Thyroid gland (tissue), 4 donors: ENCODE measurements at regions not wholly inside any gene's neighbourhood (a gene's known extent, or its start where the extent isn't known, plus 50 kb on each side); places are given as distances from the start of the nearest gene placed in this dataset.

Source experiments
- DNase-seq, 2 donors: peaks; one replicate each; pipeline ENCODE4 v3.0.0-alpha.2; 2019
- H3K27ac ChIP-seq, 3 donors: fragments of 200-600 bp; sonication (generic); 1 replicate in 2 of 3; 2 replicates in 1 of 3; pipeline ENCODE4 v1.5.1; 2016 to 2019; ENCODE audit warnings: mild to moderate bottlenecking in 1 of 3, moderate library complexity in 1 of 3
- H3K27me3 ChIP-seq: fragments of 200-600 bp; sonication (generic); one replicate; pipeline ENCODE4 v1.5.1; 2019
- H3K36me3 ChIP-seq, 2 donors: fragments of 200-600 bp; sonication (generic); one replicate each; pipeline ENCODE4 v1.5.1; 2016 to 2019
- H3K4me1 ChIP-seq, 2 donors: fragments of 200-600 bp; sonication (generic); one replicate each; pipeline ENCODE4 v1.5.1; 2017 to 2019
- H3K4me3 ChIP-seq, 3 donors: fragments of 200-600 bp; sonication (generic); replicated peaks in 1 of 3; 1 replicate in 2 of 3; 2 replicates in 1 of 3; pipeline ENCODE4 v1.5.1; 2016; ENCODE audit warnings: mild to moderate bottlenecking in 1 of 3
- H3K9me3 ChIP-seq: fragments of 200-600 bp; sonication (generic); one replicate; pipeline ENCODE4 v1.5.1; 2017
- POLR2A ChIP-seq, 2 donors: fragments of 450-650 bp; IDR thresholded peaks; one replicate each; pipeline ENCODE4 v1.6.1; 2017; ENCODE audit warnings: antibody characterized with exemption in 2 of 2, mild to moderate bottlenecking in 2 of 2, moderate library complexity in 1 of 2
- WGBS, 2 donors: methylation state at CpG; one replicate each; pipeline ENCODE4 v1.1.5; 2017; 5-methylcytosine and 5-hydroxymethylcytosine counted together
- intact Hi-C: fragments of 100-400 bp; cut with DNase I; formaldehyde crosslinking; loops from one replicate; pipeline ENCODE4 v1.15.1; 2023
- TF ChIP-seq, protein P1 (sequence below), 6 experiments: fragments of 200-600 bp in 3 of 6; fragments of 450-650 bp in 3 of 6; sonication (generic) in 3 of 6; IDR thresholded peaks; one replicate each; pipeline ENCODE4 v1.5.1; 2016 to 2019; ENCODE audit warnings: antibody characterized with exemption in 6 of 6, mild to moderate bottlenecking in 2 of 6, inconsistent platforms in 1 of 6, moderate library complexity in 1 of 6

DNA sequence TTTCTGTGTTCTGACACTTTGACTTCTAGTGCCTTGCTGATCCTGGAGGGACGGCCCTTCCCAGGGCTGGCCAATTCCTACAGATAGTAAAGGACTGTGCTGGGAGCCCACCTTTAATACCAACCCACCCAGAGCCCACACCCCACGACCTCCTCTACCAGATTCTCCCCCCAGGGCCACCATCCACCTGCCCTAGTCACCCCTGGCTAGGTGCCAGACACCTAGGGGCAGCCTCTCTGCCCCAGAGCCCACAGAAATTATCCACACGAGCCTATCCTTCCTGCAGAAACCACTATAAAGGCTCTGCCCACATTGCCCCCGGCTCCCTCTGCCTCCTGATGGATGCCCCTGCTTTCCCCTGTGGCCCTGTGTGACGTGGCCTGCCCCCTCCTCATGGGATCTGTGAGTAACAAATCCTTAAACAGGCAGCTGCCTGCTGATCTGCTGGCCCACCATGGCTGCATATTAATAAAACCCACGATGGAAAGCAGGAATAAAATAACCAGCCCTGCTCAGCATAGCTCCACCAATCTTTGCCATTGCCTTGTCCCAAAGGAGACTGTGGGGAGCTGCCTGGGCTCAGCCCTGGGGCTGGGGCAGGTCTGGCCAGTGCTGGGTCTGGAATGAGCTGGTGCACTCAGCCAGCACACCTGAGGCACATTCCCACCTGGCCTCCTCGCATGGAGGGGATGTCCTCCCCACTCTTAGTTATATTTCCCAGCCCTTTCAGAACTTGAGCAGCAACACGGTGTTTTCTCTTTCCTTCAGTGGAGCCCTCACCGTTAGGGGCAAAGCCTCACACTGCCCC lies 488.5 kb downstream of the NPHP4 start:
- H3K4me1 ChIP-seq = peaks cover 31 to 38% of the 10 kb centered on the region in 2 donors
- H3K27ac ChIP-seq = peak overlapping the region; percentile 29 to 65 (median 52)
- DNase-seq = no peak
- no peaks in the 10 kb centered on the region for H3K36me3 ChIP-seq
- no peak for TF ChIP-seq POLR2A (IDR thresholded peaks at IDR 0.05)
- TF ChIP-seq, protein P1, sequence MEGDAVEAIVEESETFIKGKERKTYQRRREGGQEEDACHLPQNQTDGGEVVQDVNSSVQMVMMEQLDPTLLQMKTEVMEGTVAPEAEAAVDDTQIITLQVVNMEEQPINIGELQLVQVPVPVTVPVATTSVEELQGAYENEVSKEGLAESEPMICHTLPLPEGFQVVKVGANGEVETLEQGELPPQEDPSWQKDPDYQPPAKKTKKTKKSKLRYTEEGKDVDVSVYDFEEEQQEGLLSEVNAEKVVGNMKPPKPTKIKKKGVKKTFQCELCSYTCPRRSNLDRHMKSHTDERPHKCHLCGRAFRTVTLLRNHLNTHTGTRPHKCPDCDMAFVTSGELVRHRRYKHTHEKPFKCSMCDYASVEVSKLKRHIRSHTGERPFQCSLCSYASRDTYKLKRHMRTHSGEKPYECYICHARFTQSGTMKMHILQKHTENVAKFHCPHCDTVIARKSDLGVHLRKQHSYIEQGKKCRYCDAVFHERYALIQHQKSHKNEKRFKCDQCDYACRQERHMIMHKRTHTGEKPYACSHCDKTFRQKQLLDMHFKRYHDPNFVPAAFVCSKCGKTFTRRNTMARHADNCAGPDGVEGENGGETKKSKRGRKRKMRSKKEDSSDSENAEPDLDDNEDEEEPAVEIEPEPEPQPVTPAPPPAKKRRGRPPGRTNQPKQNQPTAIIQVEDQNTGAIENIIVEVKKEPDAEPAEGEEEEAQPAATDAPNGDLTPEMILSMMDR (IDR thresholded peaks at IDR 0.05) = no peak
- H3K9me3 ChIP-seq = no peaks in the 10 kb centered on the region
- H3K27me3 ChIP-seq = no peaks in the 10 kb centered on the region
- WGBS, 2 donors = 56 to 78% methylated on average over 9 of the region's 9 CpGs
- no peak overlapping the region for H3K4me3 ChIP-seq
- intact Hi-C loops = no loop called here

DNA sequence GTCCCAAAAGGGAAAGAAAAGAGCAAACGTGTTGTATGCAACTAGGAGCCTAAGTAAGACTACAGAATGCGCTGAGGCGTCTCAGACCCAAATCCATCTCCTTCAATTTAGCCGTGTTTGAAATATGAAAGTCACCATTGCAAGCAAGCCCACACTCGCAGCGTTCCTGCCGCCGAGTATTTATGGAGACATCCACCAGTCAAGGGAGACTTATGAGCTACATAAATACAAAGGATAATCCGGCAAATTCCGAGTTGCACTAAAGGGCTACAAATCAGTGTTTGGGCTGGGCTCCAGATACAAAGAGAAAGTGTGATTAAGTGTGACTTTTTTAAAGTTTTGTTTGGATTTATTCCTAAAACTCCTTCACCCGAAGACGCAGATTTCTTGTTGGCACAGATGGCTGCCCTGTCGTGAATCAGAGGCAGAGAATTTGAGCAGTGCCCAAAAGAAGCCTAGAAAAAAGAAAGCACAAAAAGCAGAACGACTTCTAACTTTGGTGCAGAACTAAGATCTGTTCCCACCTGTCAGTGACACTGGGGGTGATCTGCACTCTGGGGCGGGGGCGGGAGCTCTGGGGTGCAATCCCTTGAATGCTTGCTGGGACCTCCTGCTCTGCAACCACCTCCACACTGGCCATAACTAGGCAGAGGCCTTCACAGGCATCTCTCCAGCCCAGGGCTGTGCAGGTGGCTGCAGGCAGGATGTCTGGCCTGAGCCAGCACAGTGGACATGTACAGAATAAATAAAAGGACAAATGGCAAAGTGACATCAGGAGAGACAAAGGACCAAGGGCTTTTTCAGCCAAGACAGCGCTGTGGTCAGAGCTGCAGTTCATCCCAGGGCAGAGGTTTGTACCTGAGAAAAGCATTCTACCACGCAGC lies 489.7 kb downstream of the NPHP4 start:
- no peak for TF ChIP-seq POLR2A (IDR thresholded peaks at IDR 0.05)
- TF ChIP-seq, protein P1 (IDR thresholded peaks at IDR 0.05) = no peak
- Histone ChIP-seq H3K9me3 (no peaks in the 10 kb centered on the region), H3K27ac (peak overlapping the region in 2 of 3 donors; percentile 52 to 65), H3K4me1 (peaks cover 31 to 38% of the 10 kb centered on the region in 2 donors), H3K36me3 (no peaks in the 10 kb centered on the region), H3K27me3 (no peaks in the 10 kb centered on the region), H3K4me3 (no peak overlapping the region)
- intact Hi-C loops = no loop called here
- DNase-seq = peak; percentile 63 to 75
- 38 to 51% methylated on average over 17 to 18 of the region's 18 CpGs for WGBS, 2 donors

DNA sequence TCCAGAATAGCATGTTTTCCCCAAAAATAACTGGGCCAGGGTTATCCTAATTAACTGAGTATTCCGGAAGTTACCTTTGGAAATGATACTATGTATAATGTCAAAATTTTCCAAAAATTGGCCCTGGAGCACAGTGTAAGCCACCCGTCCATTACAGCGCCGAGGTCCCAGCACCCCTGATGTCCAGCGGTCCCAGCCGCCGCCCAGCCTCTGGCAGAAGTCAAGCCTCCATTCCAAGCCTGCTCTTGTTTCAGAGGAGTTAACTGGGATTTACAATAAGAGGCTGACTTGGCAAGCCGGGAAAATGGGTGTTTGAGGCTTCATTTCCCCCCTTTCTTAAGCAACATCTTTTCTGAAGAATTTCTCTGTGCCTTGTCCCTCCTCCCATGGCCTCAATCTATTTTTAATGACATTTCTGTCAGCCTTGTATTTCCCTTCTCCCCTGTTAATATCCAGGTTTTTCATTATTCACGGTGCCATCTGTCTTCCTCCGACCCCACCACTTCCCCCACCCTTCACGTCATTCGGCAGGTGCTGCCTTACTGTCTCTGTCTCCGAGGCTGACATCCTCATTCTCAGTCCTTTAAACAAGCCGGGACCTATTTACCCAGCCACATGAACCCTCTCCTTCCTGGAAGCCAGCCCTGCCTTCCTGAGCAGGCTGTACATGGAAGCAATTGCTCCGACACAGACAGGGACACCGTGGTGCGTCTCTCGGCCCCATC lies 490.9 kb downstream of the NPHP4 start:
- Histone ChIP-seq H3K27ac (no peak overlapping the region), H3K4me3 (no peak overlapping the region), H3K4me1 (peaks cover 31 to 38% of the 10 kb centered on the region in 2 donors), H3K27me3 (no peaks in the 10 kb centered on the region), H3K36me3 (no peaks in the 10 kb centered on the region), H3K9me3 (no peaks in the 10 kb centered on the region)
- no peak for DNase-seq
- TF ChIP-seq, protein P1 (IDR thresholded peaks at IDR 0.05) = no peak
- intact Hi-C loops = no loop called here
- 73 to 89% methylated on average over 18 of the region's 18 CpGs for WGBS, 2 donors

DNA sequence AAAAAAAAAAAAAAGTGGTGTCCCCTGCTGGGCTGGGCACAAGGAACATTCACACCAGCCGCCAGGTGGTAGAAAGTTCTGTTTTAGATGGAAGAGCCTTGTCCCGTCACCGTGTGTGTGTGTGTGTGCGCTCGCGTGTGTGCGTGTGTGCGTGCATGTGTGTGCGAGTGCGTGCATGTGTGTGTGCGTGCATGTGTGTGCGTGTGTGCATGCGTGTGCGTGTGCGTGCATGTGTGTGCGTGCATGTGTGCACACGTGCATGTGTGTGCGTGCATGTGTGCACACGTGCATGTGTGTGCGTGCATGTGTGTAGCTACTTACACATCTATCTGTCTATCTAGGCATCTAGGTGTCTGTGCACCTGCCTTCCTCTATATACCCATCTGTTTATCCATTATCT lies 491.7 kb downstream of the NPHP4 start:
- TF ChIP-seq, protein P1 (IDR thresholded peaks at IDR 0.05) = no peak
- TF ChIP-seq POLR2A (IDR thresholded peaks at IDR 0.05) = no peak
- Histone ChIP-seq H3K4me3 (no peak overlapping the region), H3K27me3 (no peaks in the 10 kb centered on the region), H3K36me3 (no peaks in the 10 kb centered on the region), H3K27ac (no peak overlapping the region), H3K4me1 (peaks cover 31 to 38% of the 10 kb centered on the region in 2 donors), H3K9me3 (no peaks in the 10 kb centered on the region)
- WGBS, 2 donors = 91 to 93% methylated on average over 20 of the region's 20 CpGs
- no peak for DNase-seq
- intact Hi-C loops = no loop called here
